Fibroblast of skin of back (primary cell): ENCODE measurements at regions not wholly inside any gene's neighbourhood (a gene's known extent, or its start where the extent isn't known, plus 50 kb on each side); places are given as distances from the start of the nearest gene placed in this dataset.
A peak's percentile ranks its signal among the peaks of the same experiment; 100 is the strongest.

Experiments used
- DNase-seq: peaks from one replicate; pipeline ENCODE4 v3.0.0-alpha.2; 2013

DNA sequence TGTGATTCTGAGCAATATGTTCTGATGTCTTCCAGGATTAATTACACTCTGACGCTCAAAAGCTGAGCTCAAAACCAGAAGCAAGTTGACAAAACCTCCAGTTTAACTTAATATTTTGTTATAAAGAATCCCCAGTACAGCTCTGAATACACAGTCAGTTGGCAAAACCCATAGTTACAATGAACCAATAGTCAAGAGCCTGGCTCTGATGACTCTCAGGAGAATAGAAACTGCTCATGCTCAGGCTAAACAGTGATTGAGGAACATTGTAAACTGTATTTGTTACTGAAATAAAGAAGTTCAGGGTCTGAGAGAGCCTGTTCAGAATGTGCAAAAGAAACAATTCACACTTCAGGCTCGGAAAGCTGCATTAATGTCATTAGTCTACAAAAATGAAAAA lies 1565.9 kb downstream of the SUCLG1 start:
- DNase-seq, result no peak

DNA sequence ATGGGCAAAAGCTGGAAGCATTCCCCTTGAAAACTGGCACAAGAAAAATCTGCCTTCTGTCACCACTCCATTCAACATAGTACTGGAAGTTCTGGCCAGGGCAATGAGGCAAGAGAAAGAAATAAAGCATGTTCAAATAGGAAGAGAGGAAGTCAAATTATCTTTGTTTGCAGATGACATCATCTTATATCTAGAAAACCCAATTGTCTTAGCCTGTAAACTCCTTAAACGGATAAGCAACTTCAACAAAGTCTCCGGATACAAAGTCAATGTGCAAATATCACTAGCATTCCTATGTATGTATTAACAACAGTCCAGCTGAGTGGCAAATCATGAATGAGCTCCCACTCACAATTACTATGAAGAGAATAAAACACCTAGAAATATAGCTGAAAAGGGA lies 1579.3 kb downstream of the SUCLG1 start:
- no peak for DNase-seq

DNA sequence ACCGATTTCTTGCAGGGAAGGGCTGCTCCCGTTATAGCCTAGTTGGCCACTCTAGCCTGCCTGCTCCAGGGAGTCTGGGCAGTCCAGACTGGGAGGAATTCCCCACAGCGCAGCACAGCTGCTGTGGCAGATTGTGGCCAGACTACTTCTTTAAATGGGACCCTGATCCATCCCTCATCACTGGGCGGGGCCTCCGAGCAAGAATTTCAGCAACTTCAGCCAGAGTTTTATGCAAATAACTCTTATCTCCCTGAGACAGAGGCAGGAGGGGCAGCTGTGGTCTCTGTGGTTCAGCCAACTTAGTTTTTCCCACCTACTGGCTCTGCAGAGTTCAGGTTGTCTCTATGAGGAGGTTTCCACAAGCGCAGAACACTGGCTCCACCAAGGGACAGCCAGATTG lies 1583.2 kb downstream of the SUCLG1 start:
- DNase-seq, result no peak

DNA sequence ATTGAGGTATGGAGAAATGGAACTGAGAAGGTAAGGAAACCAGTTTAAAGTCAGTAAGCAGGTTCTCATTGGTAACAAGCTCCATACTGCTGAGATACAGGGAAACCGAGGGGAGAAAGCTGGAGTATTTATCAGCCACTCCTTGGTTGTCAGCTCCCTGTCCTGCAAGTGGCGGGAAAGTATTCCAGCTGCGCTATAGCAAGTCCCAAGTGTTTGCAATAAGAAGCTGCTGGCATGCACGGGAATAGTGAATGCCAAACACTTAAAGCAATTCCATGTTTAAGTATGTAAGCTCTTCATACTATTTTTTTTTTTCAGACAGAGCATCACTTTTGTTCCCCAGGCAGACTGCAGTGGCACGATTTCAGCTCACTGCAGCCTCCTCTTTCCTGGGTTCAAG lies 1601.1 kb downstream of the SUCLG1 start:
- no peak for DNase-seq

DNA sequence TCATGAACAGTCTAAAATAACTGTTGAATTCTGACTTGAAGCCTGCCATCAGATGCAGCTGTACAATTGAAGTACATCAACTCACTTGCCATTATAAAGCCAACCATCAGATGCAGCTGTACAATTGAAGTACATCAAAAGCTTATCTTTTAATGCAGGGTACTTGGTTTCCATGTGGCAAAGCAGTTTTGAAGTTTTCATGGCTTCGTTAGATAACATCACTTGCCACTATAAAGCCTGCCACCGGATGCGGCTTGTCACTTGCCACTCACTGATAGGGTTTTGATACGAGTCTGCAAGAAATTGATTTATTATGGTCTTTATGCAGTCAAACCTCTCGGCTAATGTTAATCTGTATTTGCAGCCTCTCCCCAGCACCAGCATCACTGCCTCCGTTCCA lies 1605.8 kb downstream of the SUCLG1 start:
- no peak for DNase-seq

DNA sequence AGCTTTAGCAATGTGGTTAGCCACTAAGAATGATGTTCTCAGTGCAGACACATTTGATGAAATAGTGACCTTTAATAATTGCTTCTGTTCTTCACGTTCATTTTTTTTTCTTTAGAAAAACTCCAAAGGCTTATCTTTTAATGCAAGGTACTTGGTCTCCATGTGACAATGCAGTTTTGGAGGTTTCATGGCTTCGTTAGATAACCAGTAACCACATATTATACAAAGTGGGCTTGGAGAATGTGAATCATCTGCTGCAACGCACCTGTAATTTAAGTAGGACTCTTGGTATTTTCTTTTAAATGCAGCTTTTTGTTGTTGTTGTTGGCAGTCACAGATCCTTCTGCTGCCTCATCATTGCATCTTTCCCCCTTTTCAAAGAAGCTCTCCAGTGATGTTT lies 1606.3 kb downstream of the SUCLG1 start:
- no peak for DNase-seq

DNA sequence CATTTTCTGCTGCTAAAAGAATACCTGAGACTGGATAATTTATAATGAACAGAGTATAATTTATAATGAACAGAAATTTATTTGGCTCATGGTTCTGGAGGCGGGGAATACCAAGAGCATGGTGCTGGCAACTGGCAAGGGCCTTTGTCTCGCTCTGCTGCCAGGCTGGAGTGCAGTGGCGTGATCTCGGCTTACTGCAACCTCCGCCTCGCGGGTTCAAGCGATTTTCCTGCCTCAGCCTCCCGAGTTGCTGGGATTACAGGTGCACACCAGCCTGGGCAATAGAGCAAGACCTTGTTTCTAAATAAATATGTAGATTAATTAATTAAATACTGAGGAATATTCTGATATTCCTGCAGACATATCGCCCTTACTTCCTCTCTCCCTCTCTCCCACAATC lies 1610.8 kb downstream of the SUCLG1 start:
- no peak for DNase-seq

DNA sequence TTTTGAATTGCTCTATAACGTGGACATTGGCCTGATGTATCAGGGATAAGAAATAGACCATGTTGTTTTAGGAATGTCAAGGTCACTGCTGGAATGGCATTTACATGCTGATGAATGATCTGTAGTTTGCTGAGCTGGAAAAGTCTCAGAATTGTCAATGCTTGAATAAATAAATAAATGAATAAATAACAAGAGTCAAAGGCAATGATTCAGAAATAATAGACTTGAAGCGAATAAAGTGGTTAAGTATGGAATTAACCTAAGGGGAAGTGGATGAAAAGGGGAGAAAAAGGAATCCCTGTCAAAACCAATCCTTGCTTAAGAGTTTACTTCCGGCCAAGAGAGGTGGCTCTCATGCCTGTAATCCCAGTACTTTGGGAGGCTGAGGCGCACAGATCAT lies 1620.0 kb downstream of the SUCLG1 start:
- DNase-seq, result peak; percentile 21

DNA sequence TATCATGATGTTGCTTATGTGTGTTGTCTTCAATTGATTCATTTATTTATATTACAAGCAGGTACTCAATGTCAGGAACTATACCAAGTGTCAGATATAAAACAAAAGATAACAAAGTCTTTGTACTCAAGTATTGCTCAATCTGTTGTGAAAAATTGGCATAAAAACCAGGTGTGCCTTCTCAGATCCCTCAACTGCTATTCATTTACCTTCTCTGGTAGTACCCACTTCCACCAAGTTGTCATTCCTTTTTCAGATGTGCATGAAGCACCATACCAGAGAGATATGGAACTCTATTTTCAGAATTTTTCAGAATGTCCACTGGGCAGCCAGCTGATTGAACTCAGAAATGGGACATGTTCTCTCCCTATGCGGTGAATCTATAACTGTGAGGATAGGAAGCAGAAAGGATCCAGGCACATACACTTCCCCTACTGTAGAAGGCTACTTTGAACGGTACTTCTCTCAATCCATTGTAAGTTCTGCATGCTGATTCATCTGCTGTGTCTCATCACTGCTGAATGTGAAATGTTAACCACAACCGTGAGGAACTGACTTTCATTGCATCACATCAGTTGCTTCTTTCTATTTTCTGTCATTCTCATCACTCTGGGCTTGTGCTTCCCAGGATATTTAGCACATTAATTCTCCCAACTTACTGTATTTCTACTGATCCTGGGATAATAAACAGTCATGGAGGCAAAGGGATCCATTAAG lies 1621.3 kb downstream of the SUCLG1 start:
- peak; percentile 94 for DNase-seq

DNA sequence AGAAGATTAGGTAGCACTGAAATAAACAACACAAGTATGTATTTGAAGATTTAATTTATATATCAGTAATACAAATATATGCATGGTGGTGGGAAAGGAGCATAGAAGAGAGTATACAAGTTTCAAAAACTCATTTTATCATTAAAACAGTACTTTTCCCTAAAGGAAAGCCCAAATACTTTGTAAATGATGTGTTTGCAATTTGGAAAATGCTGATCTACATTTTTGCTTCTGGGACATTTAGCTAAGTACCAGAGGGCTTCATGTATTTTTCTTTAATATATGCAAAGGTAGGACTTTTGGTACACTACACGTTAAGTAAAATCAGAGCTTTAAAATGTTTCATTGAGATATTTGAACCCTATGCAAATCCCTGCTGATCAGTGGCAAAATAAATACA lies 1624.2 kb downstream of the SUCLG1 start:
- no peak for DNase-seq

DNA sequence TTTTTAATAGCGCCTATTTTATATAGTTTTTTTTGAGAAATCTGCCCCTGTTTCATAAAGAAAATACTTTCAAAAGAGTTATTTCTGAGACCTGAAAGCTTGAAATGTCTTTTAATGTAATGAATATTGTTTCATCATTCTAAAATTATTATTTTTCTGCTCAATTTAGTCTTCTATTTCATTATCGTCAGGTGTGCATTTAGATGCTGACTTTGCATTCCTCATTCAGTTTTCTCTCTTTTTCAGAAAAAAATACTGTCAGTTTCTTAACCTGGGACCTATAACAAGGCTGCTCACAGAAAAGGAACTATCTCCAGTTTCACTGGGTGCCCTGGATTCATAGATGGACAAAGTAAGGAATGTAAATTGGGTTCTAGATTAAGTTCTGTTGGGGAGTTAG lies 1631.7 kb downstream of the SUCLG1 start:
- no peak for DNase-seq

DNA sequence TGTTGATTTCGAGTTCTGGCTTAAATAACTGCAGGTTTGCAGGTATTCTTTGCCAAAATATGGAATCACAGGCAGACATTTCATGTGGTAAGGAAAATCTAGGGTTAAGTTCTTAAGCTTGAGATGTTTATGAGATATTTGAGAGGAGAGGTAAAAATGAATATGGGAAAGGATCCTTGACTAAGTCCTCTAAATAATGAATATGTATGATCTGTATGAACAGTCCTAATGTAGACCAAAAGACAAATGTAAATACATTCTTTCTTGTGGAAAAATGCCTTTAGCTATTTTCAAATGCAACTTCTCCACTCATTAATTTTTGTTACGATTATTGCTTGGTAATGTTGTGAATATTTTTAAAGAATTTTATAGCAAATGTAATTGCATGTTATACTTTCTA lies 1632.6 kb downstream of the SUCLG1 start:
- no peak for DNase-seq

DNA sequence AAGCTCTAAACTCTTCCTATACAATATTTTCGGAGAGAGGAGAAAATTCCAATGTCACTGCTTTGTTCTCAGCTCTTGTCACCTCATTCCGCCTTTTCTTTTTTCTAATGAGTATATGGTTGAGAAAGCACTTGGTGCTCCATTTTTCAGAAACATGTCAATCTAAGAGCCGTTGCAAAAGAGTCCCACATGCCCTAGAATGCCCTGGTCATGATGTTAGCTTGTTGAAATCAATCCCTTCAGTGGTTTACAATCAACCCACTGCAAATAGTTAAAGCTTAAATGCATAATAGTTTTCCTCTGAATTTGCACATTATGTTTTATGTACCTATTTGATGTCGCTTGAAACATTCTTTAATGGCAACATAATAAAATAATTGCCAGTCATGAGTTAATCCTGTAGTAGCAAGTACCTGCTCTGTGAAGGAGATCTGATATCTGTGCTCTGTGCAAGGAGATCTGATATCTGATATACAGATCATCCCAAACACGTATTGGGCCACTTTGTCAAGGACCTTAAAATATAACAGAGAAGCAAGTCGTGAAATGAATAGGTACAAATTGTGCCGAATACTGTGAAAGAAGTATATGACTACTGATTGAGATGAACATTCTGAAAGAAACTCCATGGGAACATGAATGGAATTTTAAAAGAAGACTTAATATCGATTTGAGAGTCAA lies 1633.5 kb downstream of the SUCLG1 start:
- no peak for DNase-seq

DNA sequence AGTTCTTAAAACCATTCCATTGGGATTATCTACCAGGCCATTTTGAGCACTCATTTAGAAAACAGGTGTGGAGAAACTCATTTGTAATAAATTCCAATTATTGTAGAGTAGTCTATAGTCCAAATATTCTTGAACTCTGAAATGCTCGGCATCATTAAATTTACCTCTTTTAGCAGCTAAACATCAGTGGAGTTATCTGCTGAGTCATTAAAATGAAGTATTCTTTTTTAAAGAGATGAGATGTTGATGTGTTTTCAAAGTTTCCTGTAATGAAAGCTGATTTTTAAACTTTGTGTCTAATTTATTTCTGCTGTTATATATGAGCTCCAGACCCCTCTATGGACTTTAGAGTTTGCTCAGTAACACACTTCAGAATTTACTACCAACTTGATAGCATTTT lies 1635.2 kb downstream of the SUCLG1 start:
- DNase-seq, result no peak

DNA sequence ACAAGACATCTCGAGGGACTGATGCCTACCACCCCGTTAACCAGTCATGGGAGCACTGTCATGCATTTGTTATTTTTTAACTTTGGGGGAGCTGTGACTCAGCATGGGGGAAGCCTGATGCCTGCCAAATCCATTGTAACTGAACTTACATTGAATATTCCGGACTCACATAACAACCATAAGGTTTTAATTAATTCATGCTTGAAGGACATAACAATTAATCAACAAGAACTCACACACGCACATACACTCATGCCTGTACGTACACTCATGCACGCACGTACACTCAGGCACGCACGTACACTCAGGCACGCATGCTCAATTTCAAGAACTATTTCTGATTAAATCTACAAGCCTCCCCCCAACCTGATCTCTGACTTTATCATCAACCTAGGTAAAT lies 1639.1 kb downstream of the SUCLG1 start:
- no peak for DNase-seq

DNA sequence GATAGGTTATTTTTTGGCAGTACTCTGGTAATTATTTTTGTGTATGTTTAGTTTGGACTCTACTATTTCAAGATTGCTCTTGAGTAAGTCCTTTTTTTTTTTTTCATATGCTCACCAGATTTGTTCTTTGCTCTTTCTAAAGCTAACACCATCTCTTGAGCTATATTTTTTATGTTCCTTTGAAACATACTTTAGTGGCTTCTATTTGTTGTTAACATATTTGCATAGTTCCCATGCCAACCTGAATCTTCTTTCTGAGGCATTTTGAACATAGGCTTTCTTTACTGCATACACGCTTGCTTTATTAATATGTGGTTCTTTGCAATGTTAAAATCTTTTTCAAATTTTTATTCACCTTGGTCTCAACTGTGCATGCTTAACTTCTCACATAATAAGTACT lies 1644.9 kb downstream of the SUCLG1 start:
- no peak for DNase-seq

DNA sequence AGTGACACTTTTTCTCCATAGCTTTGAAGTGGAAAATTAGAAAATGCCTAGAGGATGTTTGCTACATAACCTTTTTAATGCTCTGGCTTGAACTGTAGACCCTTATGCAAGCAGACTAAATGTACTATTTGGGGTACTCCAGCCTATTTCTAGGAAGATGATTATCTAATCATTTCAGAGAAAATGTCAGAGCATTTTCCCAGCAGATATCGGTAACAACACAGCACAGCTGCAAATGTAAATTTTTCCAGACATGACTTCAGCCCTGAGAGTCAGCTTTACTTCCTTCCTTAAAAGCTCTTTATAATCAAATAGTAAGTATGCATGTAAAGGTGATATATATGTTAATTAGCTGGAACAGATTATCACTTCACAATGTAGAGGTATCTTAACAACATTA lies 1647.1 kb downstream of the SUCLG1 start:
- no peak for DNase-seq

DNA sequence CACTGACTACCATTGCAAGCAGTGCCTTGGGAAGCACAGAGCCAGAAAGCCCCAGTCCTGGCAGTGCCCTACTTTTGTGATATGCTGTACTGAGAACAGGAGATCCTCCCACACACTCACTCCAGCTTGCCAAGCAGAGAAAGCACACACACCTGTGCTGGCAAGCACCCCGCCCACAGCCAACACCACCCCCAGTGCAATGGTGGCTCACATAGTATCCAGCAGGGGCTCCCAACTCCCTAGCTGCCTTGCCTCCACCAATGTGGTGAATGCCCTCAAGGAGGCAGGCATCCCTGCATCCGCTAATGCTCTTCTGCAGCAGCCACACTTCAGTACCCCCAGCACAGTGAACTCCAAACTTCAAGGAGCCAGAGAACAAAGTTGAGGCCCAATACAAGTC lies 1655.8 kb downstream of the SUCLG1 start:
- DNase-seq, result no peak

DNA sequence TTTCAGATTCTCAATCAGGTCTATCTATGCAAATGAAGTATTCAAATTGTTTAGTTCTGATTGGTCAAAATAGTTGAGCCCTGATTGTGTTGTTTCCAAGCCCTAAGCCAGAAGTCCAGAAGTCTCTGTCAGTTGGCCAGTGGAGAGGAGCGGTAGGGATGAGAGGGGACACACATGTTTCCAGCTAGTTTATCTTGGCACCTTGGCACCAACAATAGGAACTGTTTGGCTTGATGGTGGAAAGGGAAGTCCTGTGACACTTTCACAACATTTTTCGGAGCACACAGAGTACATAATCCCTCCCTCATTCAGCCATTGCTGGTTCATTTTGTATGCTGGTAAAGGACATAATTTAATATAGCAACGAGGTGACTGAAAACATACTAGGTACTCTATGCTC lies 1661.6 kb downstream of the SUCLG1 start:
- DNase-seq, result no peak

DNA sequence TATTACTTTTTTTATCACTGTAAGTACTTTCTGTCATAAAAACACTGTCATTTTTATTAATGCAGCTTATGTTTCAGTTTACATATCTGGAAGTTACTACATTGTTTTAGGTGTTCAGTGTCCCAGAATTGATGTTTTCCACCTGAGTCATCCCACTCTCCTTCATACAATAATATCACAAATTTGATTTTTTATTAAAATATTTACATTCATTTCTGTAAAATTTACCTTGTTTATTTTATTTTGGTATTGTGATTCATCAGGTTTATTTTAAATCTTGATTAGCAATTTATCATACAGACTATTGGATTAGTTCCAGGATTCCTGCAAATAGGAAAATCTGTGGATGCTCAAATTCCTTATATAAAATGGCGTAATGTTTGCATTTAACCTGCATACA lies 1662.9 kb downstream of the SUCLG1 start:
- peak; percentile 41 for DNase-seq

DNA sequence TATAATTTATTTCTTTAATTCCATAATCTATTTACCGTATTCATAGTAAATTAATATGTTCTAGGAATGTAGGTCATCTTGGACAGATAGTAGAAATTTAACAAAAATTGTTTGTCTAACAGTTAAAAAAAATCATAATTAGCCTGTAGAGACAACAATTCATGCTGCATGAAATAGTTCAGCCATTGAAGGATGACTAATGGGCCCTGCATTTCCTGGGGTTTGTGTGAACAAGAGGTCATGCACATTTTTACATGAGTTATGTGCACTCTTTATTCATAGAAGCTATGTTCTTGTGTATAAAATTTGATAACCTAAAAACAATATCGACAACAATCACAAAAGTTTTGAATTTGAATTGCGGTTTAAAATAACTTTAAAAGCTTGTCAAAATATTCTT lies 1663.6 kb downstream of the SUCLG1 start:
- DNase-seq, result peak; percentile 89

DNA sequence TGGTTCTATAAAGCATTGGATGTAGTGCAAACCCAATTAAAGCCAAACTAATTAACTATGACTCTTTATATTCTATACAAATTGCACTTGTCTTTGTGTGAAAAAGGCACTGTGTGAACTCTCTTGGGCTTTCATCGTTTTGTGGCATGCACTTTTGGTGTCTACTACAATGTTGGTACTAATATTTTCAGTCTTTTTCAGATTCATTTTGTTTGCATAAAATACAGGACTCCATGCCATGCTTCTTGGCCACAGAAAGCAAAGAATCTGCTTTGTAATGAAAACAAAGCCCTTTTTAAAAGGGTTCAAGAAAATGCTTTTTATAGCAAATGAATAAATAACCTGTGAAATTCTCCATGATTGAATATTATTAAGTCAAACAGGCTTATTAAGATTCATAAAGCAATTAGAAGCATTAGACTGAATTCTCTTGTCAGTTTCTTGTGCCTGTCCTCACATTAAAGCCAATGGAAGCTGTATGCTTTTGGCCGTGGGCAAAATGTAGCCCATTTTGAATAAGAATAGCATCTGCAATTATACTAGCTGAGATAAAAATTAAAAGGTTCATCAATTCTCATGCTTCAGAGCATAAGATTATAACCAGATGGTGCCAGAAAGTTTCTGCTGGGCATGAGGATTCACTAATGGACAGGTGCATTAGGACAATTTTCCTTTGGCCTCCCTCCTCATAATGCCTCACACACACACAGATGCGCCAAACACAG lies 1665.2 kb downstream of the SUCLG1 start:
- no peak for DNase-seq

DNA sequence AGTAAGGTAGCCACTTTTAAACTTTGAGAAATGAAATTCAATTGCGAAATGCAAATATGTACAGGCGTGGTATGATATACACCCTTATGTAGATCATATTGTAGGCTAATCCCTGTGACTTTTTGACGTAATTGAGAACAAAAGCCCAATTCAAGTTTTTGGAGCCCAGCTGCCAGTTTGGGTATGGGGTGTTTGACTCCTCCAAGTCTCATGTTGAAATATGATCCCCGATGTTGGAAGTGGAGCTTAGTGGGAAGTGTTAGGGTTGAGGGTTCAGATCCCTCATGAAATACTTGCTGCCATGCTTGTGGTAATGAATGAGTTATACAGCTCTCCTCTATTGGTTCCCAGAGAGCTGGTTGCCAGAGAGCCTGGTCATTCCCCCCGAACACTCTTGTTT lies 1666.8 kb downstream of the SUCLG1 start:
- DNase-seq, result no peak
